ENCODE measurements at regions not wholly inside any gene's neighbourhood (a gene's known extent, or its start where the extent isn't known, plus 50 kb on each side); places are given as distances from the start of the nearest gene placed in this dataset.

GRCh38 chr4:126061655-126062054, 746.9 kb downstream of the FAT4 start:
- no peak for TF ChIP-seq ZNF274 (IDR thresholded peaks at IDR 0.05; ENCODE audit: low read depth, low read length)
- no peak for TF ChIP-seq YY1 (IDR thresholded peaks at IDR 0.05; ENCODE audit: insufficient read depth, insufficient read length)
